K562 (cell line): ENCODE measurements at regions not wholly inside any gene's neighbourhood (a gene's known extent, or its start where the extent isn't known, plus 50 kb on each side); places are given as distances from the start of the nearest gene placed in this dataset.

Experiments used
- TAL1 ChIP-seq: fragments of 450-650 bp; IDR thresholded peaks from 2 replicates; pipeline ENCODE4 v1.6.1; 2016; ENCODE audit warnings: mild to moderate bottlenecking
- ZNF644 ChIP-seq: fragments of 200-800 bp; sonication (Bioruptor generic); IDR thresholded peaks from 2 replicates; pipeline ENCODE4 v1.6.1; 2016; ENCODE audit warnings: low read depth, missing genetic modification characterization, missing compliant biosample characterization
- TF ChIP-seq, protein P1 (sequence below): fragments of 450-650 bp; IDR thresholded peaks from 2 replicates; pipeline ENCODE4 v1.6.1; 2016; ENCODE audit warnings: mild to moderate bottlenecking, moderate library complexity
- TF ChIP-seq, protein P2 (sequence below), 3 experiments: fragments of 200-800 bp in 1 of 3; fragments of 250-450 bp in 1 of 3; fragments of 450-650 bp in 1 of 3; sonication (Bioruptor Pico) in 1 of 3; sonication (Bioruptor generic) in 1 of 3; formaldehyde crosslinking in 1 of 3; IDR thresholded peaks; 2 replicates each; pipeline versions ENCODE4 v1.6.1 to v1.8.0; 2016 to 2022; ENCODE audit warnings: mild to moderate bottlenecking in 2 of 3, missing genetic modification characterization in 2 of 3, missing compliant biosample characterization in 1 of 3, moderate library complexity in 1 of 3

DNA sequence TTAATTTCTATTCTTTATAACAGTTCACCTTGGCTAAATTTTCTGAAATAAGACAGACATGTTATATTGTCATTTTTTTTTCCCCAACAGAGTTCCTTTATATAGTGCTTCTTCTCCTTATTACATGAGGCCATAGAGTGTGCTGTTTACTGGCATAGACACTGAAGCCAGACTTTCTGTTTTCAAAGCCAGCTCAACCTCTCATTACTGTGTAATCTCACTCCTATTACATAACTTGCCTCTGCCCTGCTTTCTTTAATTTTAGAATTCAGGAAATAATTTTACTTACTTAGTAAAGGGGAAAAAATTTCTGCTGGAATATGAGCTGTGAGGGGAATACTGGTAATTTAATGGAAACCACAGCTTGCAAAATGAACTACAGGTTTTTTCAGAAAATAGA is 1380.4 kb downstream of the SLITRK1 start (continued):
- TF ChIP-seq, protein P1, sequence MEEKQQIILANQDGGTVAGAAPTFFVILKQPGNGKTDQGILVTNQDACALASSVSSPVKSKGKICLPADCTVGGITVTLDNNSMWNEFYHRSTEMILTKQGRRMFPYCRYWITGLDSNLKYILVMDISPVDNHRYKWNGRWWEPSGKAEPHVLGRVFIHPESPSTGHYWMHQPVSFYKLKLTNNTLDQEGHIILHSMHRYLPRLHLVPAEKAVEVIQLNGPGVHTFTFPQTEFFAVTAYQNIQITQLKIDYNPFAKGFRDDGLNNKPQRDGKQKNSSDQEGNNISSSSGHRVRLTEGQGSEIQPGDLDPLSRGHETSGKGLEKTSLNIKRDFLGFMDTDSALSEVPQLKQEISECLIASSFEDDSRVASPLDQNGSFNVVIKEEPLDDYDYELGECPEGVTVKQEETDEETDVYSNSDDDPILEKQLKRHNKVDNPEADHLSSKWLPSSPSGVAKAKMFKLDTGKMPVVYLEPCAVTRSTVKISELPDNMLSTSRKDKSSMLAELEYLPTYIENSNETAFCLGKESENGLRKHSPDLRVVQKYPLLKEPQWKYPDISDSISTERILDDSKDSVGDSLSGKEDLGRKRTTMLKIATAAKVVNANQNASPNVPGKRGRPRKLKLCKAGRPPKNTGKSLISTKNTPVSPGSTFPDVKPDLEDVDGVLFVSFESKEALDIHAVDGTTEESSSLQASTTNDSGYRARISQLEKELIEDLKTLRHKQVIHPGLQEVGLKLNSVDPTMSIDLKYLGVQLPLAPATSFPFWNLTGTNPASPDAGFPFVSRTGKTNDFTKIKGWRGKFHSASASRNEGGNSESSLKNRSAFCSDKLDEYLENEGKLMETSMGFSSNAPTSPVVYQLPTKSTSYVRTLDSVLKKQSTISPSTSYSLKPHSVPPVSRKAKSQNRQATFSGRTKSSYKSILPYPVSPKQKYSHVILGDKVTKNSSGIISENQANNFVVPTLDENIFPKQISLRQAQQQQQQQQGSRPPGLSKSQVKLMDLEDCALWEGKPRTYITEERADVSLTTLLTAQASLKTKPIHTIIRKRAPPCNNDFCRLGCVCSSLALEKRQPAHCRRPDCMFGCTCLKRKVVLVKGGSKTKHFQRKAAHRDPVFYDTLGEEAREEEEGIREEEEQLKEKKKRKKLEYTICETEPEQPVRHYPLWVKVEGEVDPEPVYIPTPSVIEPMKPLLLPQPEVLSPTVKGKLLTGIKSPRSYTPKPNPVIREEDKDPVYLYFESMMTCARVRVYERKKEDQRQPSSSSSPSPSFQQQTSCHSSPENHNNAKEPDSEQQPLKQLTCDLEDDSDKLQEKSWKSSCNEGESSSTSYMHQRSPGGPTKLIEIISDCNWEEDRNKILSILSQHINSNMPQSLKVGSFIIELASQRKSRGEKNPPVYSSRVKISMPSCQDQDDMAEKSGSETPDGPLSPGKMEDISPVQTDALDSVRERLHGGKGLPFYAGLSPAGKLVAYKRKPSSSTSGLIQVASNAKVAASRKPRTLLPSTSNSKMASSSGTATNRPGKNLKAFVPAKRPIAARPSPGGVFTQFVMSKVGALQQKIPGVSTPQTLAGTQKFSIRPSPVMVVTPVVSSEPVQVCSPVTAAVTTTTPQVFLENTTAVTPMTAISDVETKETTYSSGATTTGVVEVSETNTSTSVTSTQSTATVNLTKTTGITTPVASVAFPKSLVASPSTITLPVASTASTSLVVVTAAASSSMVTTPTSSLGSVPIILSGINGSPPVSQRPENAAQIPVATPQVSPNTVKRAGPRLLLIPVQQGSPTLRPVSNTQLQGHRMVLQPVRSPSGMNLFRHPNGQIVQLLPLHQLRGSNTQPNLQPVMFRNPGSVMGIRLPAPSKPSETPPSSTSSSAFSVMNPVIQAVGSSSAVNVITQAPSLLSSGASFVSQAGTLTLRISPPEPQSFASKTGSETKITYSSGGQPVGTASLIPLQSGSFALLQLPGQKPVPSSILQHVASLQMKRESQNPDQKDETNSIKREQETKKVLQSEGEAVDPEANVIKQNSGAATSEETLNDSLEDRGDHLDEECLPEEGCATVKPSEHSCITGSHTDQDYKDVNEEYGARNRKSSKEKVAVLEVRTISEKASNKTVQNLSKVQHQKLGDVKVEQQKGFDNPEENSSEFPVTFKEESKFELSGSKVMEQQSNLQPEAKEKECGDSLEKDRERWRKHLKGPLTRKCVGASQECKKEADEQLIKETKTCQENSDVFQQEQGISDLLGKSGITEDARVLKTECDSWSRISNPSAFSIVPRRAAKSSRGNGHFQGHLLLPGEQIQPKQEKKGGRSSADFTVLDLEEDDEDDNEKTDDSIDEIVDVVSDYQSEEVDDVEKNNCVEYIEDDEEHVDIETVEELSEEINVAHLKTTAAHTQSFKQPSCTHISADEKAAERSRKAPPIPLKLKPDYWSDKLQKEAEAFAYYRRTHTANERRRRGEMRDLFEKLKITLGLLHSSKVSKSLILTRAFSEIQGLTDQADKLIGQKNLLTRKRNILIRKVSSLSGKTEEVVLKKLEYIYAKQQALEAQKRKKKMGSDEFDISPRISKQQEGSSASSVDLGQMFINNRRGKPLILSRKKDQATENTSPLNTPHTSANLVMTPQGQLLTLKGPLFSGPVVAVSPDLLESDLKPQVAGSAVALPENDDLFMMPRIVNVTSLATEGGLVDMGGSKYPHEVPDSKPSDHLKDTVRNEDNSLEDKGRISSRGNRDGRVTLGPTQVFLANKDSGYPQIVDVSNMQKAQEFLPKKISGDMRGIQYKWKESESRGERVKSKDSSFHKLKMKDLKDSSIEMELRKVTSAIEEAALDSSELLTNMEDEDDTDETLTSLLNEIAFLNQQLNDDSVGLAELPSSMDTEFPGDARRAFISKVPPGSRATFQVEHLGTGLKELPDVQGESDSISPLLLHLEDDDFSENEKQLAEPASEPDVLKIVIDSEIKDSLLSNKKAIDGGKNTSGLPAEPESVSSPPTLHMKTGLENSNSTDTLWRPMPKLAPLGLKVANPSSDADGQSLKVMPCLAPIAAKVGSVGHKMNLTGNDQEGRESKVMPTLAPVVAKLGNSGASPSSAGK: no peak
- TF ChIP-seq TAL1 (no peak), ZNF644 (tag) (no peak)
- TF ChIP-seq, protein P2, sequence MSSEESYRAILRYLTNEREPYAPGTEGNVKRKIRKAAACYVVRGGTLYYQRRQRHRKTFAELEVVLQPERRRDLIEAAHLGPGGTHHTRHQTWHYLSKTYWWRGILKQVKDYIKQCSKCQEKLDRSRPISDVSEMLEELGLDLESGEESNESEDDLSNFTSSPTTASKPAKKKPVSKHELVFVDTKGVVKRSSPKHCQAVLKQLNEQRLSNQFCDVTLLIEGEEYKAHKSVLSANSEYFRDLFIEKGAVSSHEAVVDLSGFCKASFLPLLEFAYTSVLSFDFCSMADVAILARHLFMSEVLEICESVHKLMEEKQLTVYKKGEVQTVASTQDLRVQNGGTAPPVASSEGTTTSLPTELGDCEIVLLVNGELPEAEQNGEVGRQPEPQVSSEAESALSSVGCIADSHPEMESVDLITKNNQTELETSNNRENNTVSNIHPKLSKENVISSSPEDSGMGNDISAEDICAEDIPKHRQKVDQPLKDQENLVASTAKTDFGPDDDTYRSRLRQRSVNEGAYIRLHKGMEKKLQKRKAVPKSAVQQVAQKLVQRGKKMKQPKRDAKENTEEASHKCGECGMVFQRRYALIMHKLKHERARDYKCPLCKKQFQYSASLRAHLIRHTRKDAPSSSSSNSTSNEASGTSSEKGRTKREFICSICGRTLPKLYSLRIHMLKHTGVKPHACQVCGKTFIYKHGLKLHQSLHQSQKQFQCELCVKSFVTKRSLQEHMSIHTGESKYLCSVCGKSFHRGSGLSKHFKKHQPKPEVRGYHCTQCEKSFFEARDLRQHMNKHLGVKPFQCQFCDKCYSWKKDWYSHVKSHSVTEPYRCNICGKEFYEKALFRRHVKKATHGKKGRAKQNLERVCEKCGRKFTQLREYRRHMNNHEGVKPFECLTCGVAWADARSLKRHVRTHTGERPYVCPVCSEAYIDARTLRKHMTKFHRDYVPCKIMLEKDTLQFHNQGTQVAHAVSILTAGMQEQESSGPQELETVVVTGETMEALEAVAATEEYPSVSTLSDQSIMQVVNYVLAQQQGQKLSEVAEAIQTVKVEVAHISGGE (CRISPR knock-in tag; IDR thresholded peaks at IDR 0.05): no peak
